Loucy (cell line): ENCODE measurements at regions not wholly inside any gene's neighbourhood (a gene's known extent, or its start where the extent isn't known, plus 50 kb on each side); places are given as distances from the start of the nearest gene placed in this dataset.

ENCODE experiments used
- H2AFZ ChIP-seq: fragments of 200-600 bp; sonication (generic); 2 replicates; pipeline ENCODE4 v1.6.0; 2016; ENCODE audit warnings: antibody characterized with exemption, mild to moderate bottlenecking, low read length, moderate library complexity
- H3F3A ChIP-seq: fragments of 200-600 bp; 2 replicates; pipeline ENCODE4 v1.6.0; 2016; ENCODE audit warnings: antibody characterized with exemption, low read depth, mild to moderate bottlenecking
- H3K27me3 ChIP-seq: fragments of 200-600 bp; sonication (generic); 2 replicates; pipeline ENCODE4 v1.6.1; 2014; ENCODE audit warnings: low read length, mild to moderate bottlenecking; ENCODE audit not compliant: insufficient read depth, poor library complexity, severe bottlenecking
- H3K36me3 ChIP-seq: fragments of 200-600 bp; sonication (generic); 2 replicates; pipeline ENCODE4 v1.6.1; 2016; ENCODE audit warnings: low read length; ENCODE audit not compliant: insufficient read depth
- H3K4me1 ChIP-seq: fragments of 200-600 bp; sonication (generic); 2 replicates; pipeline ENCODE4 v1.5.1; 2014; ENCODE audit warnings: low read length, mild to moderate bottlenecking; ENCODE audit not compliant: insufficient read depth, poor library complexity, severe bottlenecking
- H3K4me2 ChIP-seq: fragments of 200-600 bp; sonication (generic); 2 replicates; pipeline ENCODE4 v1.6.0; 2014; ENCODE audit warnings: antibody characterized with exemption, low read length, low read depth, mild to moderate bottlenecking; ENCODE audit not compliant: poor library complexity, severe bottlenecking
- H3K4me3 ChIP-seq: fragments of 200-600 bp; sonication (generic); 2 replicates; pipeline ENCODE4 v1.5.1; 2014; ENCODE audit warnings: low read length, mild to moderate bottlenecking, mixed read lengths; ENCODE audit not compliant: poor library complexity, severe bottlenecking
- H3K79me2 ChIP-seq: fragments of 200-600 bp; sonication (generic); 2 replicates; pipeline ENCODE4 v1.6.1; 2014; ENCODE audit warnings: low read length; ENCODE audit not compliant: insufficient read depth
- H3K9ac ChIP-seq: fragments of 200-600 bp; sonication (generic); 2 replicates; pipeline ENCODE4 v1.6.0; 2014; ENCODE audit warnings: mild to moderate bottlenecking, low read depth, low read length, moderate library complexity; ENCODE audit not compliant: poor library complexity, severe bottlenecking
- H3K9me2 ChIP-seq: fragments of 200-600 bp; sonication (generic); replicated peaks from 2 replicates; pipeline ENCODE4 v1.6.1; 2016; ENCODE audit warnings: low read depth, low read length, mixed read lengths
- H3K9me3 ChIP-seq: fragments of 200-600 bp; sonication (generic); 2 replicates; pipeline ENCODE4 v1.6.1; 2014; ENCODE audit warnings: mild to moderate bottlenecking, antibody characterized with exemption, low read length, low read depth; ENCODE audit not compliant: insufficient read depth
- H4K20me1 ChIP-seq: fragments of 200-600 bp; sonication (generic); 2 replicates; pipeline ENCODE4 v1.6.0; 2014; ENCODE audit warnings: antibody characterized with exemption, low read length, mild to moderate bottlenecking; ENCODE audit not compliant: insufficient read depth, poor library complexity, severe bottlenecking
- EZH2phosphoT487 ChIP-seq: fragments of 200-600 bp; IDR thresholded peaks from 2 replicates; pipeline ENCODE4 v1.6.1; 2018; ENCODE audit warnings: antibody characterized with exemption, mild to moderate bottlenecking, moderate library complexity, borderline replicate concordance
- TF ChIP-seq, protein P1 (sequence below): fragments of 200-600 bp; sonication (generic); conservative IDR thresholded peaks from 2 replicates; pipeline ENCODE4 v1.5.1; 2014; ENCODE audit warnings: mild to moderate bottlenecking, antibody characterized with exemption, low read length

DNA sequence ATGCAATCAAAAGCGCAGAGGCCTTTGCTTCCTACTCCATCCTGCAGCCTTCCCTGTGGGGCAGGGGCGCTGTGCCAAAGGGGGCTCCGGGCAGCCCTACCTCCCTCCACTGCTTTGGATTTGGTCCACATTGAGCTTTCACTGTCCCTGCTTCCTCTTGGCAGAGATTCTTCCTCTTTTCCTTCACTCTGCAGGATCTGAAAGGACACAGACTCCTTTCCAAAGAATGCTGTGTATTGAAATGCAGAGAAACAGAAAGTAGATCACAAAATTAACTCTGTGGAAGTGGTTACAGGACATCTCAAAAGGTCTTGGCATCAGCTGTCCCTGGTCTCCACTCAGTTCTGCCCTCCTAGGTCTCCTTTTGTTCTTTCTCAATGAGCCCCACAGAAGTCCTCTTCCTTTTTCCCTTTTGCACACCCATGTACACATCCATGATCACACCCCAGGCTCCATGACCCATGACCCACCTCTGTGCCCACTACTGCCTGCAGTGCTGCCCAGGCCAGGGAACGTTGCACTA, 64.1 kb downstream of the CCR1 start:
- Histone ChIP-seq H3K4me3 (no peak overlapping the region), H3K79me2 (no peaks in the 10 kb centered on the region), H3K4me2 (no peak overlapping the region), H3K4me1 (peaks cover 3% of the 10 kb centered on the region), H2AFZ (no peak overlapping the region), H4K20me1 (no peaks in the 10 kb centered on the region), H3K9me2 (no peaks in the 10 kb centered on the region), H3K9ac (no peak overlapping the region), H3K36me3 (no peaks in the 10 kb centered on the region), H3K9me3 (no peaks in the 10 kb centered on the region), H3K27me3 (no peaks in the 10 kb centered on the region), H3F3A (no peaks in the 10 kb centered on the region)
- no peak for TF ChIP-seq EZH2phosphoT487
- TF ChIP-seq, protein P1, sequence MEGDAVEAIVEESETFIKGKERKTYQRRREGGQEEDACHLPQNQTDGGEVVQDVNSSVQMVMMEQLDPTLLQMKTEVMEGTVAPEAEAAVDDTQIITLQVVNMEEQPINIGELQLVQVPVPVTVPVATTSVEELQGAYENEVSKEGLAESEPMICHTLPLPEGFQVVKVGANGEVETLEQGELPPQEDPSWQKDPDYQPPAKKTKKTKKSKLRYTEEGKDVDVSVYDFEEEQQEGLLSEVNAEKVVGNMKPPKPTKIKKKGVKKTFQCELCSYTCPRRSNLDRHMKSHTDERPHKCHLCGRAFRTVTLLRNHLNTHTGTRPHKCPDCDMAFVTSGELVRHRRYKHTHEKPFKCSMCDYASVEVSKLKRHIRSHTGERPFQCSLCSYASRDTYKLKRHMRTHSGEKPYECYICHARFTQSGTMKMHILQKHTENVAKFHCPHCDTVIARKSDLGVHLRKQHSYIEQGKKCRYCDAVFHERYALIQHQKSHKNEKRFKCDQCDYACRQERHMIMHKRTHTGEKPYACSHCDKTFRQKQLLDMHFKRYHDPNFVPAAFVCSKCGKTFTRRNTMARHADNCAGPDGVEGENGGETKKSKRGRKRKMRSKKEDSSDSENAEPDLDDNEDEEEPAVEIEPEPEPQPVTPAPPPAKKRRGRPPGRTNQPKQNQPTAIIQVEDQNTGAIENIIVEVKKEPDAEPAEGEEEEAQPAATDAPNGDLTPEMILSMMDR = no peak

DNA sequence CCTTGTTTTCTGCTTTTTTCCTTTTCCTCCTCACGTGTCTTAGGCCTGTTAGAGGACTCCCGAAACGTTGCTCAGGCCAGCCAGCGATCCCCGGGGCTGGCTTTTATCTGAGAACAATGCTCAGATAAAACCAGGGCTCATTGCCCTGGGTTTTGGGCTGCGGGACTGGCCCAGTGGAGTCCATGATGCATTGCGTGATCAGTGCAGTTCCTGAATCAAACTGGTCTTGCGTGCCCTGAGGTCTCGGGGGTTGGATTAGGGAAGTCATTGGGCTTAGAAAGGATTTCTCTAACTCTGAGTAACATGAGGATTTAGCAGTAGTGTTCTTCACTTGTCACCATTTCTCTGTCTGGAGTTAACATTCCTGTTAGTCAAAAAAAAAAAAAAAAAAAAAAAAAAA, 66.3 kb downstream of the CCR1 start:
- Histone ChIP-seq H3K79me2 (no peaks in the 10 kb centered on the region), H3K4me3 (no peak overlapping the region), H3K9me3 (no peaks in the 10 kb centered on the region), H3K4me2 (no peak overlapping the region), H3K36me3 (no peaks in the 10 kb centered on the region), H3F3A (no peaks in the 10 kb centered on the region), H3K27me3 (no peaks in the 10 kb centered on the region), H3K9ac (no peak overlapping the region), H4K20me1 (no peaks in the 10 kb centered on the region), H3K4me1 (peaks cover 3% of the 10 kb centered on the region), H3K9me2 (no peaks in the 10 kb centered on the region), H2AFZ (no peak overlapping the region)
- TF ChIP-seq, protein P1 = no peak
- TF ChIP-seq EZH2phosphoT487 = no peak

DNA sequence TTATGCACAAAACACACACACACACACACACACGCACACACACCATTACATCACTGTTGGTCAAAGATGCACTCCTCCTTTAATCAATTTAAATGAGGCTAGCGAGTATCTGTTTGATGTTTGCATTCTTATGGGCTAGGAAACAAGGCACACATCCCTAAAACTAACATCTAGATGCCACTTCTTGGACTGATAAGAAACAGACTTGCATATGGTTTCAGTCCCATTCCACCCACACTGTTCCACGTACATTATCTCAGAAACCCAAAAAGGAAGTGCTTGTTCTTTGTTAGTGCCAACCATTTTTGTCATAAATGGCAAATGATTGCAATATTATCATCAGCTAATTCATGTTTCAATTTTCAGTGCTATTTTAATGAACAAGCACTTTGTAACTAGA, 69.5 kb downstream of the CCR1 start:
- no peaks in the 10 kb centered on the region for H3K9me2 ChIP-seq
- H3K36me3 ChIP-seq = no peaks in the 10 kb centered on the region
- TF ChIP-seq, protein P1 = no peak
- no peak for TF ChIP-seq EZH2phosphoT487
- no peaks in the 10 kb centered on the region for H4K20me1 ChIP-seq
- H3K27me3 ChIP-seq = no peaks in the 10 kb centered on the region
- H3K9ac ChIP-seq = no peak overlapping the region
- H3K4me1 ChIP-seq = no peaks in the 10 kb centered on the region
- no peaks in the 10 kb centered on the region for H3K79me2 ChIP-seq
- no peaks in the 10 kb centered on the region for H3F3A ChIP-seq
- H3K9me3 ChIP-seq = no peaks in the 10 kb centered on the region
- H2AFZ ChIP-seq = no peak overlapping the region
- no peak overlapping the region for H3K4me3 ChIP-seq
- H3K4me2 ChIP-seq = no peak overlapping the region
